Nephron progenitor cell (in vitro differentiated cells): ENCODE measurements at regions not wholly inside any gene's neighbourhood (a gene's known extent, or its start where the extent isn't known, plus 50 kb on each side); places are given as distances from the start of the nearest gene placed in this dataset.

Experiments
- DNase-seq: peaks from one replicate; pipeline ENCODE4 v3.0.0; 2021
- H3K27ac Mint-ChIP-seq: 2 replicates; pipeline ENCODE4 v1.8.0; 2021; ENCODE audit warnings: mild to moderate bottlenecking, moderate library complexity, mixed read lengths
- H3K27me3 Mint-ChIP-seq: 2 replicates; pipeline ENCODE4 v1.8.0; 2021; ENCODE audit warnings: mild to moderate bottlenecking, low read depth, mixed read lengths; ENCODE audit not compliant: poor library complexity
- H3K36me3 Mint-ChIP-seq: 2 replicates; pipeline ENCODE4 v1.8.0; 2021; ENCODE audit warnings: low read depth, mixed read lengths
- H3K4me1 Mint-ChIP-seq: 2 replicates; pipeline ENCODE4 v1.8.0; 2021; ENCODE audit warnings: mixed read lengths
- H3K4me3 Mint-ChIP-seq: 2 replicates; pipeline ENCODE4 v1.8.0; 2021; ENCODE audit warnings: mild to moderate bottlenecking, moderate library complexity, mixed read lengths
- H3K9me3 Mint-ChIP-seq: 2 replicates; pipeline ENCODE4 v1.8.0; 2021; ENCODE audit warnings: mild to moderate bottlenecking, moderate library complexity, mixed read lengths
- CTCF ChIP-seq: fragments of 200-600 bp; sonication (generic); IDR thresholded peaks from 2 replicates; pipeline ENCODE4 v1.5.0; 2021; ENCODE audit warnings: antibody characterized with exemption

GRCh38 chr1:118366286-118366685, 181.3 kb upstream of the SPAG17 start:
- no peak for DNase-seq
- peaks cover 30% of the 10 kb centered on the region for H3K36me3 Mint-ChIP-seq
- H3K4me1 Mint-ChIP-seq: peaks cover 21% of the 10 kb centered on the region
- peaks cover 81% of the 10 kb centered on the region for H3K9me3 Mint-ChIP-seq
- H3K27ac Mint-ChIP-seq: no peak overlapping the region
- H3K4me3 Mint-ChIP-seq: no peak overlapping the region
- no peak for TF ChIP-seq CTCF
- H3K27me3 Mint-ChIP-seq: no peaks in the 10 kb centered on the region

- H3K4me1 Mint-ChIP-seq: peaks cover 21% of the 10 kb centered on the region
- TF ChIP-seq CTCF: no peak
- H3K36me3 Mint-ChIP-seq: peaks cover 24% of the 10 kb centered on the region
- H3K27me3 Mint-ChIP-seq: no peaks in the 10 kb centered on the region
- no peak overlapping the region for H3K27ac Mint-ChIP-seq
- H3K4me3 Mint-ChIP-seq: no peak overlapping the region
- no peak for DNase-seq
- peaks cover 78% of the 10 kb centered on the region for H3K9me3 Mint-ChIP-seq
Measured at GRCh38 chr1:118364882-118365281, 179.9 kb upstream of the SPAG17 start.

GRCh38 chr1:118363396-118363795, 178.4 kb upstream of the SPAG17 start:
- no peaks in the 10 kb centered on the region for H3K27me3 Mint-ChIP-seq
- DNase-seq: no peak
- no peak overlapping the region for H3K27ac Mint-ChIP-seq
- no peak for TF ChIP-seq CTCF
- peaks cover 24% of the 10 kb centered on the region for H3K36me3 Mint-ChIP-seq
- peaks cover 68% of the 10 kb centered on the region for H3K9me3 Mint-ChIP-seq
- H3K4me3 Mint-ChIP-seq: no peak overlapping the region
- H3K4me1 Mint-ChIP-seq: peaks cover 21% of the 10 kb centered on the region

- Mint-ChIP-seq H3K36me3 (peaks cover 17% of the 10 kb centered on the region), H3K27me3 (no peaks in the 10 kb centered on the region), H3K4me1 (no peaks in the 10 kb centered on the region), H3K27ac (peak overlapping the region; percentile 46), H3K9me3 (peaks cover 67% of the 10 kb centered on the region), H3K4me3 (no peak overlapping the region)
- DNase-seq: no peak
- no peak for TF ChIP-seq CTCF
Measured at GRCh38 chr1:118360817-118361216, 175.8 kb upstream of the SPAG17 start.

- no peak for TF ChIP-seq CTCF
- Mint-ChIP-seq H3K9me3 (peaks cover 14% of the 10 kb centered on the region), H3K27ac (no peak overlapping the region), H3K4me1 (no peaks in the 10 kb centered on the region), H3K36me3 (no peaks in the 10 kb centered on the region), H3K27me3 (peaks cover 2% of the 10 kb centered on the region), H3K4me3 (no peak overlapping the region)
- no peak for DNase-seq
Measured at GRCh38 chr1:118346936-118347335, 161.9 kb upstream of the SPAG17 start.
